Heart left ventricle (tissue), 16 donors: ENCODE measurements at regions not wholly inside any gene's neighbourhood (a gene's known extent, or its start where the extent isn't known, plus 50 kb on each side); places are given as distances from the start of the nearest gene placed in this dataset.

ENCODE experiments used
- ATAC-seq, 4 donors: fragments of 200-7000 bp; cut with Tn5 transposase; one replicate each; pipeline ENCODE4 v1.9.1; 2020 to 2022; ENCODE audit warnings: moderate library complexity in 4 of 4, mild to moderate bottlenecking in 3 of 4, moderate number of reproducible peaks in 1 of 4
- DNase-seq, 5 donors: peaks; one replicate each; pipeline ENCODE4 v3.0.0-alpha.2; 2020
- H3K27ac ChIP-seq, 12 donors: fragments of 200-600 bp; sonication (generic) in 4 of 12; one replicate each; pipeline versions ENCODE4 v1.5.0 to v1.8.0; 2016 to 2022; ENCODE audit warnings: mild to moderate bottlenecking in 2 of 12
- H3K27me3 ChIP-seq, 9 donors: fragments of 200-600 bp; sonication (generic) in 2 of 9; one replicate each; pipeline versions ENCODE4 v1.5.1 to v1.8.0; 2016 to 2022; ENCODE audit warnings: mild to moderate bottlenecking in 3 of 9
- H3K36me3 ChIP-seq, 9 donors: fragments of 200-600 bp; sonication (generic) in 2 of 9; one replicate each; pipeline versions ENCODE4 v1.5.0 to v1.8.0; 2018 to 2022; ENCODE audit warnings: mild to moderate bottlenecking in 2 of 9
- H3K4me1 ChIP-seq, 12 donors: fragments of 200-600 bp; sonication (generic) in 4 of 12; one replicate each; pipeline versions ENCODE4 v1.5.0 to v1.8.0; 2016 to 2022; ENCODE audit warnings: mild to moderate bottlenecking in 3 of 12
- H3K4me3 ChIP-seq, 12 donors: fragments of 200-600 bp; sonication (generic) in 4 of 12; one replicate each; pipeline versions ENCODE4 v1.5.0 to v1.8.0; 2017 to 2022; ENCODE audit warnings: mild to moderate bottlenecking in 9 of 12, moderate library complexity in 4 of 12
- H3K9me3 ChIP-seq, 12 donors: fragments of 200-600 bp; sonication (generic) in 4 of 12; one replicate each; pipeline versions ENCODE4 v1.5.0 to v1.8.0; 2016 to 2022; ENCODE audit warnings: mild to moderate bottlenecking in 1 of 12
- POLR2A ChIP-seq, 2 donors: fragments of 450-650 bp; IDR thresholded peaks; one replicate each; pipeline ENCODE4 v1.6.1; 2017; ENCODE audit warnings: antibody characterized with exemption in 2 of 2, mild to moderate bottlenecking in 2 of 2, moderate library complexity in 2 of 2
- WGBS, 4 donors: extraction: QIAGEN DNeasy Blood & Tissue Kit in 2 of 4; methylation state at CpG; one replicate each; pipeline versions ENCODE4 v1.1.5 to v1.1.7; 2013 to 2018; 5-methylcytosine and 5-hydroxymethylcytosine counted together
- intact Hi-C, 10 donors: fragments of 100-400 bp; cut with DNase I; formaldehyde crosslinking; loops; one replicate each; pipeline versions ENCODE4 v1.11.1 to v1.14.2; 2022
- TF ChIP-seq, protein P1 (sequence below), 12 donors: fragments of 200-600 bp; sonication (generic) in 4 of 12; IDR thresholded peaks; one replicate each; pipeline versions ENCODE4 v1.5.0 to v1.8.0; 2018 to 2022; ENCODE audit warnings: antibody characterized with exemption in 12 of 12, mild to moderate bottlenecking in 5 of 12
- donor health status: ischemic (EF 13 %, LVEDD 7.1; RV severe dilation, severe dysfunction).
- donor health status: healthy with polysubstance abuse.
- donor health status: DM: no; HTN: yes; CAD: no.
- donor health status: DM: no; HTN: no; CAD: no.
- donor health status: ischemic (EF 25% LVEDD 6.9; RV normal size, moderate dysfunction).
- donor health status: ischemic (EF 25% LVEDD 5.7; RV mildly dilated, moderate dysfunction).
- donor health status: healthy.
- donor health status: DM: yes; HTN: yes; CAD: no.
- donor health status: ischemic (EF 35%, LVEDD 5.7; RV mildly dilated, moderate dysfunction).
- donor health status: nonischemic (EF 11% LVEDD 7.7; RV severe dilation, severe dysfunction).
- donor health status: DM: yes; HTN: yes; CAD: no.
- donor health status: PGD.
- donor health status: ischemic (EF 29% LVEDD 5.4; RV normal size, mild dysfunction).
- donor health status: nonischemic (EF 23%, LVEDD 6.1; RV moderate dilation, normal function).

- H3K4me1 ChIP-seq = peaks cover 0 to 24% (median 8%) of the 10 kb centered on the region in 12 donors
- DNase-seq = no peak
- WGBS, 4 donors = 70 to 93% (median 90%) methylated on average over 3 of the region's 3 CpGs
Measured at GRCh38 chr3:102089239-102089638, 239.9 kb downstream of the NFKBIZ start.

GRCh38 chr3:102089904-102090720 is 240.8 kb downstream of the NFKBIZ start:
- DNase-seq (no peak), ATAC-seq (peak in 3 of 4 donors; percentile 74 to 91 (median 84))
- Histone ChIP-seq H3K4me1 (peaks cover 0 to 24% (median 8%) of the 10 kb centered on the region in 12 donors), H3K9me3 (no peaks in the 10 kb centered on the region), H3K27me3 (no peaks in the 10 kb centered on the region), H3K36me3 (no peaks in the 10 kb centered on the region), H3K27ac (peak overlapping the region in 2 of 12 donors; percentile 4 to 45), H3K4me3 (no peak overlapping the region)
- TF ChIP-seq, protein P1, sequence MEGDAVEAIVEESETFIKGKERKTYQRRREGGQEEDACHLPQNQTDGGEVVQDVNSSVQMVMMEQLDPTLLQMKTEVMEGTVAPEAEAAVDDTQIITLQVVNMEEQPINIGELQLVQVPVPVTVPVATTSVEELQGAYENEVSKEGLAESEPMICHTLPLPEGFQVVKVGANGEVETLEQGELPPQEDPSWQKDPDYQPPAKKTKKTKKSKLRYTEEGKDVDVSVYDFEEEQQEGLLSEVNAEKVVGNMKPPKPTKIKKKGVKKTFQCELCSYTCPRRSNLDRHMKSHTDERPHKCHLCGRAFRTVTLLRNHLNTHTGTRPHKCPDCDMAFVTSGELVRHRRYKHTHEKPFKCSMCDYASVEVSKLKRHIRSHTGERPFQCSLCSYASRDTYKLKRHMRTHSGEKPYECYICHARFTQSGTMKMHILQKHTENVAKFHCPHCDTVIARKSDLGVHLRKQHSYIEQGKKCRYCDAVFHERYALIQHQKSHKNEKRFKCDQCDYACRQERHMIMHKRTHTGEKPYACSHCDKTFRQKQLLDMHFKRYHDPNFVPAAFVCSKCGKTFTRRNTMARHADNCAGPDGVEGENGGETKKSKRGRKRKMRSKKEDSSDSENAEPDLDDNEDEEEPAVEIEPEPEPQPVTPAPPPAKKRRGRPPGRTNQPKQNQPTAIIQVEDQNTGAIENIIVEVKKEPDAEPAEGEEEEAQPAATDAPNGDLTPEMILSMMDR (IDR thresholded peaks at IDR 0.05) = no peak
- no peak for TF ChIP-seq POLR2A (IDR thresholded peaks at IDR 0.05)
- WGBS, 4 donors = 38 to 46% (median 43%) methylated on average over 10 of the region's 10 CpGs
- intact Hi-C loops = loop anchor here in 1 of 10 donors (10.0 kb wide), 1 partner anchor 95 kb away; no protein-coding TSS in a partner anchor

More at GRCh38 chr3:102089239-102089638, 239.9 kb downstream of the NFKBIZ start:
- intact Hi-C loops = no loop called here
- H3K4me3 ChIP-seq = no peak overlapping the region
- no peaks in the 10 kb centered on the region for H3K27me3 ChIP-seq
- peak overlapping the region in 1 of 12 donors; percentile 33 for H3K27ac ChIP-seq
- ATAC-seq = no peak
- H3K36me3 ChIP-seq = no peaks in the 10 kb centered on the region
- H3K9me3 ChIP-seq = no peaks in the 10 kb centered on the region
- TF ChIP-seq, protein P1 (IDR thresholded peaks at IDR 0.05) = no peak
- TF ChIP-seq POLR2A (IDR thresholded peaks at IDR 0.05) = no peak

DNA sequence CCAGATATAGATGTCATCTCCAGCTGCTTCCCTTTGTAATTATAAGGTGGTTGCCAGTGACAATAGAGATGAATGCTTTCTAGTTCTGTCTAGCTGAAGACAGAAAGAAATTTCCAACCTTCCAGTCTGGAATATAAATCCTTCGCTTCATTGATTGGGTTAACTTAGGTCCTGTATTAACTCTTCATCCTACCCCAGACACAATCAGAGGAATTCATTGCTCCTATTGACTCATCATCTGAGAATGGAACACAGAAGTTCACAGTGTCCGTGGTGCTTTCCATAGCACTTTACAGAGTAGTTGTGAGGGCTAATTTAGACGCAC is 241.4 kb downstream of the NFKBIZ start:
- Histone ChIP-seq H3K9me3 (no peaks in the 10 kb centered on the region), H3K4me1 (peaks cover 0 to 24% (median 8%) of the 10 kb centered on the region in 12 donors), H3K27me3 (no peaks in the 10 kb centered on the region), H3K27ac (peak overlapping the region in 1 of 12 donors; percentile 45), H3K4me3 (no peak overlapping the region), H3K36me3 (no peaks in the 10 kb centered on the region)
- intact Hi-C loops = loop anchor here in 1 of 10 donors (10.0 kb wide), 1 partner anchor 94 kb away; no protein-coding TSS in a partner anchor
- peak; percentile 47 to 77 (median 62) for ATAC-seq
- no peak for TF ChIP-seq POLR2A (IDR thresholded peaks at IDR 0.05)
- TF ChIP-seq, protein P1 (IDR thresholded peaks at IDR 0.05) = no peak
- DNase-seq = no peak
- 52 to 77% (median 69%) methylated on average over 3 of the region's 3 CpGs for WGBS, 4 donors

- H3K4me3 ChIP-seq = no peak overlapping the region
- ATAC-seq (no peak), DNase-seq (no peak)
- peaks cover 0 to 24% (median 8%) of the 10 kb centered on the region in 12 donors for H3K4me1 ChIP-seq
- TF ChIP-seq POLR2A (IDR thresholded peaks at IDR 0.05) = no peak
- TF ChIP-seq, protein P1 (IDR thresholded peaks at IDR 0.05) = no peak
- WGBS, 4 donors = 82 to 88% (median 86%) methylated on average over 2 of the region's 2 CpGs
- H3K27me3 ChIP-seq = no peaks in the 10 kb centered on the region
- no peaks in the 10 kb centered on the region for H3K36me3 ChIP-seq
- H3K9me3 ChIP-seq = no peaks in the 10 kb centered on the region
- no peak overlapping the region for H3K27ac ChIP-seq
- intact Hi-C loops = loop anchor here in 1 of 10 donors (10.0 kb wide), 1 partner anchor 93 kb away; no protein-coding TSS in a partner anchor
Measured at GRCh38 chr3:102091358-102091757, 242.0 kb downstream of the NFKBIZ start.
